ENCODE measurements at regions not wholly inside any gene's neighbourhood (a gene's known extent, or its start where the extent isn't known, plus 50 kb on each side); places are given as distances from the start of the nearest gene placed in this dataset.
"Not testable (repeated sequence)": the region's sequence is repeated elsewhere in the genome, so short reads cannot be mapped to it uniquely, and the experiment has no call there.

DNA sequence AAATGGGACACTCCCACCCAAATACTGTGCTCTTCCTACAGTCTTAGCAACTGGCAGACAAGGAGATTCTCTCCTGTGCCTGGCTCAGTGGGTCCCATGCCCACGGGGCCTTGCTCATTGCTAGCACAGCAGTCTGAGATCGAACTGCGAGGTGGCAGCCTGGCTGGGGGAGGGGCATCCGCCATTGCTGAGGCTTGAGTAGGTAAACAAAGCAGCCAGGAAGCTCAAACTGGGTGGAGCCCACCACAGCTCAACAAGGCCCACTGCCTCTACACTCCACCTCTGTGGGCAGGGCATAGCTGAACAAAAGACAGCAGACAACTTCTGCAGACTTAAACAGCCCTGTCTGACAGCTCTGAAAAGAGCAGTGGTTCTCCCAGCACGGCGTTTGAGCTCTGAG lies 174.8 kb downstream of the COL12A1 start:
- H3K27me3 Mint-ChIP-seq (ENCODE audit: low read depth, unreplicated experiment); H2AFZ ChIP-seq (ENCODE audit: low read depth, low read length); H3K4me3 ChIP-seq (ENCODE audit: insufficient read depth, low read depth, low read length); H3K9me3 ChIP-seq (ENCODE audit: insufficient read depth, low read depth, low read length); H3K79me2 ChIP-seq (ENCODE audit: insufficient read depth, low read length); H3K9ac ChIP-seq (ENCODE audit: low read length); H3K4me3 Mint-ChIP-seq (ENCODE audit: unreplicated experiment); DNase-seq (ENCODE audit: low read depth); H3K4me2 ChIP-seq (ENCODE audit: low read length); FAIRE-seq; H4K20me1 ChIP-seq (ENCODE audit: insufficient read depth, low read length); H3K27ac Mint-ChIP-seq (ENCODE audit: unreplicated experiment); H3K4me1 ChIP-seq (ENCODE audit: insufficient read depth, low read length); H3K27ac ChIP-seq (ENCODE audit: low read depth, low read length); H3K27me3 ChIP-seq (ENCODE audit: insufficient read depth, low read length); H3K36me3 ChIP-seq (ENCODE audit: insufficient read depth, low read length); H3K36me3 Mint-ChIP-seq (ENCODE audit: low read depth, unreplicated experiment); H3K4me1 Mint-ChIP-seq (ENCODE audit: low read depth, unreplicated experiment); H3K9me3 Mint-ChIP-seq (ENCODE audit: unreplicated experiment): not testable (repeated sequence)

DNA sequence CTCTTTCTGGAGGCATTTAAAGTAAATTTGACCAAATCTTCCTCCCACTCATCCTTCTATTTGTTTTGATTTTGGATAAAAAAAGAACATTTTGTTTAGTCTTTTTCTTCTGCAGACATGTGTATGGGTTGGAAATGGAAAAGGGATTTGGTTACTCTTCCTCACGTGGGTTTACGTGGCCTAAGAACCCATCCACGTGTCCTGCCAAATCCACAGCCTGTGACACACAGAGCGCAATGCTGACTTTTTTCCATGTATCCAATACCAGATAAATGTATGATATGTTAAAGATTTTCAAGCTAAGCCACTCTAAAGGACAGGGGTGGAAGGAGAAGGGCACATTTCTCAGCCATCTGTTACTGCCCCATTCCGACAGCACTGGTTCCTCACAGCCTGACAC lies 176.5 kb downstream of the COL12A1 start:
- H3K9ac ChIP-seq (ENCODE audit: low read length) = no peak overlapping the region
- no peaks in the 10 kb centered on the region for H3K36me3 ChIP-seq (ENCODE audit: insufficient read depth, low read length)
- H3K4me3 Mint-ChIP-seq (ENCODE audit: unreplicated experiment) = no peak overlapping the region
- no peaks in the 10 kb centered on the region for H4K20me1 ChIP-seq (ENCODE audit: insufficient read depth, low read length)
- FAIRE-seq = no peak
- H3K4me2 ChIP-seq (ENCODE audit: low read length) = no peak overlapping the region
- no peaks in the 10 kb centered on the region for H3K27me3 ChIP-seq (ENCODE audit: insufficient read depth, low read length)
- H3K9me3 ChIP-seq (ENCODE audit: insufficient read depth, low read depth, low read length) = no peaks in the 10 kb centered on the region
- no peak overlapping the region for H3K4me3 ChIP-seq (ENCODE audit: insufficient read depth, low read depth, low read length)
- no peak overlapping the region for H2AFZ ChIP-seq (ENCODE audit: low read depth, low read length)
- H3K4me1 Mint-ChIP-seq (ENCODE audit: low read depth, unreplicated experiment) = no peaks in the 10 kb centered on the region
- no peaks in the 10 kb centered on the region for H3K36me3 Mint-ChIP-seq (ENCODE audit: low read depth, unreplicated experiment)
- H3K79me2 ChIP-seq (ENCODE audit: insufficient read depth, low read length) = no peaks in the 10 kb centered on the region
- no peaks in the 10 kb centered on the region for H3K4me1 ChIP-seq (ENCODE audit: insufficient read depth, low read length)
- H3K9me3 Mint-ChIP-seq (ENCODE audit: unreplicated experiment) = peaks cover 4% of the 10 kb centered on the region
- TF ChIP-seq, protein P1, sequence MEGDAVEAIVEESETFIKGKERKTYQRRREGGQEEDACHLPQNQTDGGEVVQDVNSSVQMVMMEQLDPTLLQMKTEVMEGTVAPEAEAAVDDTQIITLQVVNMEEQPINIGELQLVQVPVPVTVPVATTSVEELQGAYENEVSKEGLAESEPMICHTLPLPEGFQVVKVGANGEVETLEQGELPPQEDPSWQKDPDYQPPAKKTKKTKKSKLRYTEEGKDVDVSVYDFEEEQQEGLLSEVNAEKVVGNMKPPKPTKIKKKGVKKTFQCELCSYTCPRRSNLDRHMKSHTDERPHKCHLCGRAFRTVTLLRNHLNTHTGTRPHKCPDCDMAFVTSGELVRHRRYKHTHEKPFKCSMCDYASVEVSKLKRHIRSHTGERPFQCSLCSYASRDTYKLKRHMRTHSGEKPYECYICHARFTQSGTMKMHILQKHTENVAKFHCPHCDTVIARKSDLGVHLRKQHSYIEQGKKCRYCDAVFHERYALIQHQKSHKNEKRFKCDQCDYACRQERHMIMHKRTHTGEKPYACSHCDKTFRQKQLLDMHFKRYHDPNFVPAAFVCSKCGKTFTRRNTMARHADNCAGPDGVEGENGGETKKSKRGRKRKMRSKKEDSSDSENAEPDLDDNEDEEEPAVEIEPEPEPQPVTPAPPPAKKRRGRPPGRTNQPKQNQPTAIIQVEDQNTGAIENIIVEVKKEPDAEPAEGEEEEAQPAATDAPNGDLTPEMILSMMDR (IDR thresholded peaks at IDR 0.05; ENCODE audit: insufficient read depth, low read depth, low read length) = no peak
- no peak for TF ChIP-seq EZH2 (IDR thresholded peaks at IDR 0.05; ENCODE audit: insufficient read depth, low read length)
- no peak overlapping the region for H3K27ac Mint-ChIP-seq (ENCODE audit: unreplicated experiment)
- no peaks in the 10 kb centered on the region for H3K27me3 Mint-ChIP-seq (ENCODE audit: low read depth, unreplicated experiment)
- no peak overlapping the region for H3K27ac ChIP-seq (ENCODE audit: low read depth, low read length)
- no peak for DNase-seq (ENCODE audit: low read depth)

DNA sequence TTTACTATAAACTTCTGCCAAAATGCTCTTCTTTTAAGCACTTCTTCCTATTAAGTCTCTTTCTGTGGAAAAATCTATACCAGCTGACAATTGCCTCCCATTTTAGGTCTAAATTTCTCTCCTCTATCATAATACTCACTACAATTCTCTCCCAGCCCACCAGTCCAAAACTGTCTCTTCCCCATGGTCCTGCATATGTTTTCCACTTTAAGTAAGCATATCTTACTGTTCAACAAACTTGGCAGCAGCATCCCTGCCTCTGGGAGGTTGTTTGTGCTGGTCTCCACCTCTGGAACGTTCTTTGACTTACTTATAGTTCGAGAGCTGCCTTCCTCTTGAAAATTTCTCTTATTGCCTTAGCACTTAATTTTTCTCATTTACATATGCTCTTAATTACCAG lies 180.5 kb downstream of the COL12A1 start:
- Mint-ChIP-seq H3K27me3 (ENCODE audit: low read depth, unreplicated experiment) (no peaks in the 10 kb centered on the region), H3K4me1 (ENCODE audit: low read depth, unreplicated experiment) (peaks cover 9% of the 10 kb centered on the region), H3K36me3 (ENCODE audit: low read depth, unreplicated experiment) (no peaks in the 10 kb centered on the region), H3K9me3 (ENCODE audit: unreplicated experiment) (peaks cover 2% of the 10 kb centered on the region), H3K27ac (ENCODE audit: unreplicated experiment) (no peak overlapping the region), H3K4me3 (ENCODE audit: unreplicated experiment) (no peak overlapping the region)
- H3K27ac ChIP-seq (ENCODE audit: low read depth, low read length) = no peak overlapping the region
- no peak overlapping the region for H3K4me3 ChIP-seq (ENCODE audit: insufficient read depth, low read depth, low read length)
- H3K4me1 ChIP-seq (ENCODE audit: insufficient read depth, low read length) = peaks cover 5% of the 10 kb centered on the region
- no peaks in the 10 kb centered on the region for H3K27me3 ChIP-seq (ENCODE audit: insufficient read depth, low read length)
- H3K4me2 ChIP-seq (ENCODE audit: low read length) = no peak overlapping the region
- FAIRE-seq = no peak
- H2AFZ ChIP-seq (ENCODE audit: low read depth, low read length) = no peak overlapping the region
- no peaks in the 10 kb centered on the region for H3K9me3 ChIP-seq (ENCODE audit: insufficient read depth, low read depth, low read length)
- TF ChIP-seq, protein P1 (IDR thresholded peaks at IDR 0.05; ENCODE audit: insufficient read depth, low read depth, low read length) = no peak
- no peak for TF ChIP-seq EZH2 (IDR thresholded peaks at IDR 0.05; ENCODE audit: insufficient read depth, low read length)
- no peaks in the 10 kb centered on the region for H3K79me2 ChIP-seq (ENCODE audit: insufficient read depth, low read length)
- H4K20me1 ChIP-seq (ENCODE audit: insufficient read depth, low read length) = no peaks in the 10 kb centered on the region
- no peaks in the 10 kb centered on the region for H3K36me3 ChIP-seq (ENCODE audit: insufficient read depth, low read length)
- H3K9ac ChIP-seq (ENCODE audit: low read length) = no peak overlapping the region
- no peak for DNase-seq (ENCODE audit: low read depth)

Data from astrocyte (in vitro differentiated cells and primary cell).